ENCODE measurements at regions not wholly inside any gene's neighbourhood (a gene's known extent, or its start where the extent isn't known, plus 50 kb on each side); places are given as distances from the start of the nearest gene placed in this dataset.

- TF ChIP-seq POLR2A (IDR thresholded peaks at IDR 0.05) (no peak), CTCF (IDR thresholded peaks at IDR 0.05) (no peak)
- no peaks in the 10 kb centered on the region for H3K27me3 ChIP-seq
- no peaks in the 10 kb centered on the region for H3K4me1 ChIP-seq
- H3K27ac ChIP-seq: no peak overlapping the region
- intact Hi-C loops (cut with DNase I): no loop called here
- H3K4me3 ChIP-seq (replicated peaks in 1 of 3): no peak overlapping the region
- H3K9me3 ChIP-seq: no peaks in the 10 kb centered on the region
- H3K36me3 ChIP-seq: no peaks in the 10 kb centered on the region
- DNase-seq: no peak
These were observed 287.7 kb downstream of the DSC3 start for GRCh38 chr18:30754846-30755245.

GRCh38 chr18:30748541-30748940, 294.0 kb downstream of the DSC3 start:
- H3K27me3 ChIP-seq: no peaks in the 10 kb centered on the region
- H3K4me3 ChIP-seq (replicated peaks in 1 of 3): no peak overlapping the region
- H3K27ac ChIP-seq: no peak overlapping the region
- WGBS, 2 donors: 48 to 53% methylated on average over 5 of the region's 5 CpGs
- H3K4me1 ChIP-seq: no peaks in the 10 kb centered on the region
- TF ChIP-seq CTCF (IDR thresholded peaks at IDR 0.05) (no peak), POLR2A (IDR thresholded peaks at IDR 0.05) (no peak)
- H3K9me3 ChIP-seq: no peaks in the 10 kb centered on the region
- intact Hi-C loops (cut with DNase I): no loop called here
- no peak for DNase-seq
- no peaks in the 10 kb centered on the region for H3K36me3 ChIP-seq

DNA sequence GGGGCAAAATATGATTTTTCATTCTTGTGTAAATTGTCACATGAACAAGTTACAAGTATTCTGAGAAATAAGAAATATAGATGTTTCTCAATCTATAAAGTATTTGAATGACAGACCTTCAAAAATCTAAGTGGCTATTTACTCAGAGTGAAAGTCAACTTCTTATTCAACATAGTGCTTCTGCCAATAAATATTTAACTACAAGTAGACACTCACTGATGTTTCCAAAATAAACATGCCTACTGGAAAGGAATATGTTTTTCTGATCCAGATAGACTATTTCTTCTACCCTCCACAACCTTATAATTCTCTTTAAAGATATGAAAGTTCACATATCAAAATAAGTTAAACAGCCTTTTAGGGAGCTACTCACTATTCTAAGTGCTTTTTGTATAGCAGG, 296.3 kb downstream of the DSC3 start:
- no peaks in the 10 kb centered on the region for H3K27me3 ChIP-seq
- intact Hi-C loops (cut with DNase I): no loop called here
- DNase-seq: no peak

GRCh38 chr18:30743033-30743432, 299.5 kb downstream of the DSC3 start:
- Histone ChIP-seq H3K4me3 (replicated peaks in 1 of 3) (no peak overlapping the region), H3K27ac (no peak overlapping the region), H3K36me3 (no peaks in the 10 kb centered on the region), H3K27me3 (no peaks in the 10 kb centered on the region), H3K9me3 (no peaks in the 10 kb centered on the region), H3K4me1 (no peaks in the 10 kb centered on the region)
- DNase-seq: no peak
- TF ChIP-seq POLR2A (IDR thresholded peaks at IDR 0.05) (no peak), CTCF (IDR thresholded peaks at IDR 0.05) (no peak)
- intact Hi-C loops (cut with DNase I): no loop called here

More for the DNA sequence above, 296.3 kb downstream of the DSC3 start:
- TF ChIP-seq CTCF (IDR thresholded peaks at IDR 0.05): no peak
- no peak for TF ChIP-seq POLR2A (IDR thresholded peaks at IDR 0.05)
- Histone ChIP-seq H3K4me3 (replicated peaks in 1 of 3) (no peak overlapping the region), H3K4me1 (no peaks in the 10 kb centered on the region), H3K27ac (no peak overlapping the region), H3K36me3 (no peaks in the 10 kb centered on the region), H3K9me3 (no peaks in the 10 kb centered on the region)

- TF ChIP-seq CTCF (IDR thresholded peaks at IDR 0.05) (no peak), POLR2A (IDR thresholded peaks at IDR 0.05) (no peak)
- no peaks in the 10 kb centered on the region for H3K27me3 ChIP-seq
- H3K4me3 ChIP-seq (replicated peaks in 1 of 3): no peak overlapping the region
- intact Hi-C loops (cut with DNase I): no loop called here
- no peaks in the 10 kb centered on the region for H3K36me3 ChIP-seq
- H3K4me1 ChIP-seq: no peaks in the 10 kb centered on the region
- 56 to 86% methylated on average over 1 to 5 of the region's 5 CpGs for WGBS, 2 donors
- H3K9me3 ChIP-seq: no peaks in the 10 kb centered on the region
- H3K27ac ChIP-seq: no peak overlapping the region
- DNase-seq: no peak
These were observed 311.6 kb downstream of the DSC3 start for GRCh38 chr18:30730915-30731314.
